GM18502 (cell line): ENCODE measurements at regions not wholly inside any gene's neighbourhood (a gene's known extent, or its start where the extent isn't known, plus 50 kb on each side); places are given as distances from the start of the nearest gene placed in this dataset.
"Not testable (repeated sequence)": the region's sequence is repeated elsewhere in the genome, so short reads cannot be mapped to it uniquely, and the experiment has no call there.

Source experiments
- ATAC-seq: cut with Tn5 transposase; IDR thresholded peaks from one replicate; pipeline ENCODE4 v1.9.1; 2021; ENCODE audit warnings: mild to moderate bottlenecking; ENCODE audit not compliant: unreplicated experiment, poor library complexity

DNA sequence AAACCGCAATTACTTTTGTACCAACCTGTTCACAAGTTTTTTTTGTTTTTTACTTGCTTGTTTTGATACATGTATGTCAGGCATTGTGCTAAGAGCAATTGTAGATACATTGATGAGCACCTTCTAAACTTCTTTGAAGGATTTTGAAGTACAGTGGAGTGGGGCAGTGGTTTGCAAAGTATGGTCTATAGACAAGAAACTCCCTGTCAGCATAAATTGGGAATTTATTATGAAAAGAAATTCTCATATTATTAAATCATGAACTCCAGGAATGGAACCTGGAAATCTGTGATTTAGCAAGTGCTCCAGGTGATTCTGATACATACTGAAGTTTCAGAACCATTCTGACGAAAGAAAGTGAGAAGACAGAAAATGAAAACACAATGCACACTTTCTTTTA is 733.4 kb downstream of the C4orf33 start:
- no peak for ATAC-seq

- ATAC-seq: no peak
Measured at GRCh38 chr4:129839687-129840086, 743.7 kb downstream of the C4orf33 start.

GRCh38 chr4:129842096-129842495 is 746.1 kb downstream of the C4orf33 start:
- ATAC-seq: no peak

DNA sequence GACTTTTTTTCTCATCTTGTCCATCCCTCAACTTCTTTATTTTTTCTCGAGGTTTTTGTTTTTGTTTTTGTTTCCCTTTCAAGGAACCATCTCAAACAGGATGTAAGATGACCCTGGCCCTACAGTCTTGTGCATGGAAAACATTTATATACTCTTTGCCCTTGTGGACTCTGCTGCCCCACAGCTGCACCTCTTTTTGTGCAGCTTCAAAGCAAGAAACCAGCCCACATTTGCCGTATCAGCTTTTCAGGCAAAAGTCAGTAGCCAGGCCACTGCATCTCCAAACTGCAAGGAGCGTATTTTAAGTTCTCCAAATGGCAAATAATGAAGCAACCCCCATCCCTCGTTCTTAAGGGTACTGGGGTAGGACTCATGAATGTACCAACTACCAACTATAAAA is 756.5 kb downstream of the C4orf33 start:
- no peak for ATAC-seq

DNA sequence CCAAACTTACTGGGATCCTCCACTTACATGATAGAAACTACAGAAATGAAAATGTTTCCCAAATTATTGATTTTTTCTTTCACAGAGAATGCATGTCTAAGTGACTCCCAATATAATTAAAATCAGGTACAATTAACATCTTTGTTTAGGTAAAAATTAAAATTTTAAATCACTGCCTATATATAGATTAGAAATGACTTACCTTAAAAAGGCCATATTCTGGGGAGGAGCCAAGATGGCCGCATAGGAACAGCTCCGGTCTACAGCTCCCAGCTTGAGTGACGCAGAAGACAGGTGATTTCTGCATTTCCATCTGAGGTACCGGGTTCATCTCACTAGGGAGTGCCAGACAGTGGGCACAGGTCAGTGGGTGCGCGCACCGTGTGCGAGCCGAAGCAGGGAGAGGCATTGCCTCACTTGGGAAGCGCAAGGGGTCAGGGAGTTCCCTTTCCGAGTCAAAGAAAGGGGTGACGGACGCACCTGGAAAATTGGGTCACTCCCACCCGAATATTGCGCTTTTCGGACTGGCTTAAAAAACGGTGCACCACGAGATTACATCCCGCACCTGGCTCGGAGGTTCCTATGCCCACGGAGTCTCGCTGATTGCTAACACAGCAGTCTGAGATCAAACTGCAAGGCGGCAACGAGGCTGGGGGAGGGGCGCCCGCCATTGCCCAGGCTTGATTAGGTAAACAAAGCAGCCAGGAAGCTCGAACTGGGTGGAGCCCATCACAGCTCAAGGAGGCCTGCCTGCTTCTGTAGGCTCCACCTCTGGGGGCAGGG is 757.9 kb downstream of the C4orf33 start:
- ATAC-seq: not testable (repeated sequence)

DNA sequence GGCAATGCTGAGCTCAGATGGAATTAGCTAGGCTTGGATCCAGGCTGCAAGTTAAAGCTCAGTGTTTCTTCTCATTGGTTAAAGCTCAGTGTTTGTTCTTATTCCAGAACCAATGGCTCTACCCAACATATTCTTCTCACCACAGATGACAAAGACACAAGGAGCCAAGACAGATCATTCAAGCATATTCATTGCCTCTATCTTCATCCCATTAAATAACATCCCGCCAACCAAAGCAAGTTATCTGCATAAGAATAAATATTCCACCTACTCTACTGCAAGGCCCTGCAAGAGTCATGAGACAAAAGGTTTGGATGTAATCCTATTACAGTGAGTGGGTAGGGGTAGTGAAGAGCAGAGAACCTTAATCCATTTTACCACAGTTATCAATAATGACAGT is 766.5 kb downstream of the C4orf33 start:
- no peak for ATAC-seq

DNA sequence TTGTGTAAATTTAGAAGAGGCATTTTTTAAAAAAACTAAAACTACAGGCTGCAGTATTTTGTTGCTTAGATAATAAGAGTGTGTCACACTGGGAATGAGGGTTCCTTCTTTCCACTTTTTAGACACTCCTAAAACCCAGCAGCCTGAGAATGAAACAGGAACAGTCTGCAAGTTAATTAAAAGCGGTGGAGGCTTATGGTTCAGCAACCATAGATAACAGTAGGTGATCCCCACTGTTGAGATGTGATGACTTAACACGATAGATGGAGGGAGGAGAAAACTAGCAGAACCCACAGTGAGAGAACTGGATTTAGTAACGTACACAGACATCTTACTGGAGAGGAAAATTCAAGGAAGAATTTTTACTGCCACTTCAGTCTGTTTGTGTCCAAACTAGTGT is 767.3 kb downstream of the C4orf33 start:
- no peak for ATAC-seq

GRCh38 chr4:129883996-129884395 is 788.0 kb downstream of the C4orf33 start:
- no peak for ATAC-seq

DNA sequence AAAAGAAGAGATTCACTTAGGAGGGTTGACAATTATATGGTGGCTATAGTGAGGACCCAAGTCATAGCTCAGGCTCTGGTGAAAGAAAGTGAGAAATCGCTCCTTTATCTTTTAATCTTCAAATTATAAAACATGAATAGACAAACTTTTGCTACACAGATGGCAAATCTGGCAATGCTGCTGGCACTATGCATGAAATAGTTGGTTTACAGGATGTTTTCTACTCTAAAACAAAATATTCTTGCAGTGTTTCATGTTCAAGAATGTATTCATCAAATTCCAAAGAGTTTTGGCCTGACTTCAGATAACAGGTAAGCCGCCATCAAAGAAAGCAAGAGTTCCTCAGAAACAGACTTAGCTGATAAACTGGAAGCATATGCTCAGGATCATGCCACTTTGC is 801.2 kb downstream of the C4orf33 start:
- ATAC-seq: no peak

DNA sequence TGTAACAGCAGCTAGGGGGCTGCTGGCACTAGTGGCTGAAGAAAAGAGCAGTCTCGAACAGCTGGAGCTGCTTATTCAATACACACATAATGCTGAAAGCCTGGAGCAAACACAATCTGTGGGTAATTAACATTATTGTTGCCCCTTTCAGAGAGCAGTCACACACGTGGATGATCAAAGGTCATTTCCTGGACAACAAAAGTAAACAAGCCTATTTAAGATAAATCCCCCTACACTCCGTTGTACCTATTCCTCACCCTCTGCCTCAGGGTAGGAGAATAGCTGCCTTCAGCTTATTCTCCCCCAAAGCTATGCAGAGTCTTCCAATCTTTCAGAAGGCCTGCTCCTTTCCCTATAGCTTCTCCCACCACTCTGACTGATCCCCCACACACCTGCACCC is 803.9 kb downstream of the C4orf33 start:
- no peak for ATAC-seq

DNA sequence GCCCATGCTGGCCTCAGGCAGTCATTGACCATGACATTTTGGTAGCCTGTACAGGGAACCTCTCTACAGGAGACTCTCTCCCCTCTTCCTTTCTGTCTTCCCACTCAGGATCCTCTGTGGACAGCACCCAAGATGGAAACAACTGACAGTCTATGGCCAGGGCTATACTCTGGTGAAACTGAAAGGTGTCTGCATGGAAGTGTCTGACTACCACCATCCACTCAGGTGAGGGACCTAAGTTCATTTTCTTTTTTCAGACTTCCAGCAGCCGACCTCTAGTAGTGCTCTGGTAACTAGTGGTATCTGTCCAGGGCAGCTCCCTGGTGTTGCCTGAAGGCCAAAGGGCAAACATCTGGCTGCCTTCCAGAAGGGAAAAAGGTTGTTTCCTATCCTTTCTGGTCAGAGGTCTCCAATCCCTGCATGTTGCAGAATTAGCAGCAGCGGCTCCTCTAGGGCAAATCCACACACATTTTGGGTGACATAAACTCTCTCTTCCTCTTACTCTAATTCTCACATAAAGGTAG is 804.5 kb downstream of the C4orf33 start:
- no peak for ATAC-seq

GRCh38 chr4:129901205-129901604 is 805.3 kb downstream of the C4orf33 start:
- ATAC-seq: no peak

DNA sequence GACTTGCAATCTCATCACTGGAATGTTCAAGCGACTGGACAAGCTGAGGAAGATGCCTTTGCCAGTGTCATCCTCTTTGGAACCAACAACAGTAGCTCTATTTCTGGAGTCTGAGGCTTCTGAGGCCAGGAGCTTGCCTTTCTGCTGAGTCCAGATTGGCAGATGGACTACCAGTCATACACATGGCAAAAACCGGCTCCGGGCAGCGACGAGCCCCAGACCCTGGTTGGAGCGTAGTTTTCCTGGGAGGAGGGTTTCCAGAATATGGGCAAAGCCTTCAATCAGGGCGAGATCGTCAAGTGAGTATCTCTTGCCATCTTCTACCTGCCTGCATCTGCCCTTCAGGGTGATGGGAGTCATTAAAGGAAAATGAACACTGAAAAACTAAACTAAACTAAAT is 807.9 kb downstream of the C4orf33 start:
- ATAC-seq: no peak

DNA sequence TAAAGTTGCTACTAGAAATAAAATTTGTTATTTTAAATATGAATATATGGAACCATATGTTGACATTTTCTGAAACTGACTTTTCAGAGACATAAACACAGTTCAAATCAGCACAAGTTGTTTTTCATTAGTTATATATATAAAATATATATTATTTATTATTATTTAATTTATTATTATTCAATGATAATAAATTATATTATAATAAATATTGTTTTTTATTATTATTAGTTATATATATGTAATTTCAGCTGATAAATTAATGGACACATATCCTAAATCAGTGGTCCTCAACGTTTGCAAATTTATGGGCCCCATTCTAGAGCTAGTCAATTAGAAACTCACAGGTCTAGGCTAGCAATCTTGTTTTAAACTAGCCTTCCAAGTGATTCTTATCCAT is 809.3 kb downstream of the C4orf33 start:
- ATAC-seq: no peak

DNA sequence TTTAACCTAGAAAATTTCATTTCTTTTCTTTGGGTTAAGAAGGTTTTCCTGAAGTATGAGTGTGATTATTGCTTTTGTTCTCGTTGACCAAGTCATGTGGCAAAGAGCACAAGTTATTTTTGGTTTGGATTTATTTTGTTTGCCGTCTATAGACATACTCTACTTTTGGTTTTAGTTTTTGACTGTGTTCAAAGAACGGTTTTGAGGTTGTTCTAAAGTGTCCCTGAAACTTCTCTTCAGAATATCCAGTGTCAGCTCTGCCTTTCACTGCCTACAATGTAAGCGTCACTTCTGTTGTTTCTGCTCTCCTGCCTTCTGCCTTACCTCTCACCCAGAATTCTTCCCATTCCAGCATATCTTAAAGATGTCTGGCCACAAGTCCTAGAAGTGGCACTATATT is 812.2 kb downstream of the C4orf33 start:
- ATAC-seq: no peak

GRCh38 chr4:129916991-129917390 is 821.0 kb downstream of the C4orf33 start:
- ATAC-seq: no peak

DNA sequence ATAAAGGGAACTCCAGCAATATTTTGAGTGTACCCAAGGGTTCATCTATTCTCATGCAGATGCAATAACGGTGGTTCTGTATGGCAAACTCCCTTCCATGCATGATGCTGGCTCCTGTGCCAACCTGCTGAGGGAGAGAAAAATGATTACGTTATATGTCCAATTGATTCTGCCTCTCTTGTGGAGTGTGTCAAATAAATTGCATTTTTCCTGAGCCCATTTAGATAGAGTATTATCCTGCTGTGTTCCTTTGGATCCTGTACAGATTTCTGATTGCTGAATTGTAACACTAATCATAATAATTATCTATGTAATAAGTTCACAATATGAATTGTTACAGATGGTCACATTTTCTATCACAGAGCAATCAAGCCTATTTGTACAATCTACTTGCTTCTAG is 821.7 kb downstream of the C4orf33 start:
- ATAC-seq: no peak

GRCh38 chr4:129926936-129927335 is 831.0 kb downstream of the C4orf33 start:
- no peak for ATAC-seq

GRCh38 chr4:129929052-129929451 is 833.1 kb downstream of the C4orf33 start:
- ATAC-seq: no peak

- no peak for ATAC-seq
Measured at GRCh38 chr4:129929984-129930383, 834.0 kb downstream of the C4orf33 start.

DNA sequence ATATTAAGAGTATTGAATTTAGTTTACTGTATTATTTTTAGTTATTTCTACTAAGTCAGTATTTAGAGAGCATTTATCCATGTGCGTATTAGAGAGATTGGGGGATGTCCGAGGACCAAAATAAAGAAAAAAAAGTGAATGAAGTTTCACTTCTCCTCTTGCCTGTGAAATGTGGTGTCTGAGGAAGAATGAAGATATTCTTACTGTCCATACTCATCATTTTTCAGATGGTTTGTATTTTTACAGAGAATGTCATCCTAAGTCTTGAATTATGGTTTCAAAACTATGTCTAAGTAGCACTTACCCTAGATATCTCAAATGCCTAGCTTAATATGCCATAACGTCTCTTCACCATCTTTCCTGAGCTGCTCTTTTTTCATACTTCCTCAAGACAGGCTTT is 854.3 kb downstream of the C4orf33 start:
- ATAC-seq: no peak

DNA sequence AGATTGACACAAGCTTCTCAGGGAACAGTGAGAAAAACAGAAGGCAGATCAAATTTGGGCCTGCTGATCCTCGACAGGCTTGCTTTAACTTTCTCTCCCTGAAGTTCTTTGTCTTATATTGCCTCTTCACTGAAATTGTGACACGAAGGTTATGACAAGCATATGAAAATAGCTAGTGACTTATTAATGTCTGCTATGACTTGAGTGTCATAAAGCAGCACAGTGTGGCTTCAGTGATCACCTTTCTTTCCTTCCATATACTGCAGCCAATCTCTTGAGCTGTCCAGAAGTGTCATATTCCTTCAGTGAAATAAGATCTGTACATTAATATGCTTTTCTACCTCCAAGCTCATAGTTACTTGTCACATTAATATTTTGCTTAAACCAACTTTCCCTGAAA is 870.2 kb downstream of the C4orf33 start:
- no peak for ATAC-seq
